ENCODE measurements at regions not wholly inside any gene's neighbourhood (a gene's known extent, or its start where the extent isn't known, plus 50 kb on each side); places are given as distances from the start of the nearest gene placed in this dataset.

- Histone ChIP-seq H3K27ac (ENCODE audit: low read length) (no peak overlapping the region), H3K4me1 (ENCODE audit: control insufficient read depth, insufficient read depth, low read length) (no peaks in the 10 kb centered on the region), H3K9me3 (replicated peaks; ENCODE audit: control insufficient read depth, low read depth, low read length) (no peaks in the 10 kb centered on the region), H3K36me3 (ENCODE audit: control insufficient read depth, insufficient read depth, low read length) (no peaks in the 10 kb centered on the region), H3K27me3 (ENCODE audit: control insufficient read depth, insufficient read depth, low read length) (no peaks in the 10 kb centered on the region), H3K4me3 (ENCODE audit: low read length) (no peak overlapping the region)
- WGBS (ENCODE audit: insufficient coverage) = 60% methylated on average over 1 of the region's 6 CpGs
- no peak for DNase-seq
Measured at GRCh38 chr3:189496375-189497138, 134.6 kb upstream of the TP63 start.

- DNase-seq = no peak
- WGBS (ENCODE audit: insufficient coverage) = no CpG with 5 or more reads among the region's 4 CpGs
- Histone ChIP-seq H3K4me3 (ENCODE audit: low read length) (no peak overlapping the region), H3K36me3 (ENCODE audit: control insufficient read depth, insufficient read depth, low read length) (no peaks in the 10 kb centered on the region), H3K27ac (ENCODE audit: low read length) (no peak overlapping the region), H3K9me3 (replicated peaks; ENCODE audit: control insufficient read depth, low read depth, low read length) (no peaks in the 10 kb centered on the region), H3K4me1 (ENCODE audit: control insufficient read depth, insufficient read depth, low read length) (no peaks in the 10 kb centered on the region), H3K27me3 (ENCODE audit: control insufficient read depth, insufficient read depth, low read length) (no peaks in the 10 kb centered on the region)
Measured at GRCh38 chr3:189498995-189499704, 132.0 kb upstream of the TP63 start.

- no peaks in the 10 kb centered on the region for H3K4me1 ChIP-seq (ENCODE audit: control insufficient read depth, insufficient read depth, low read length)
- H3K27me3 ChIP-seq (ENCODE audit: control insufficient read depth, insufficient read depth, low read length) = no peaks in the 10 kb centered on the region
- H3K27ac ChIP-seq (ENCODE audit: low read length) = no peak overlapping the region
- no CpG with 5 or more reads among the region's 4 CpGs for WGBS (ENCODE audit: insufficient coverage)
- H3K4me3 ChIP-seq (ENCODE audit: low read length) = no peak overlapping the region
- H3K36me3 ChIP-seq (ENCODE audit: control insufficient read depth, insufficient read depth, low read length) = no peaks in the 10 kb centered on the region
- no peaks in the 10 kb centered on the region for H3K9me3 ChIP-seq (replicated peaks; ENCODE audit: control insufficient read depth, low read depth, low read length)
- DNase-seq = no peak
Measured at GRCh38 chr3:189500299-189500698, 130.9 kb upstream of the TP63 start.

DNA sequence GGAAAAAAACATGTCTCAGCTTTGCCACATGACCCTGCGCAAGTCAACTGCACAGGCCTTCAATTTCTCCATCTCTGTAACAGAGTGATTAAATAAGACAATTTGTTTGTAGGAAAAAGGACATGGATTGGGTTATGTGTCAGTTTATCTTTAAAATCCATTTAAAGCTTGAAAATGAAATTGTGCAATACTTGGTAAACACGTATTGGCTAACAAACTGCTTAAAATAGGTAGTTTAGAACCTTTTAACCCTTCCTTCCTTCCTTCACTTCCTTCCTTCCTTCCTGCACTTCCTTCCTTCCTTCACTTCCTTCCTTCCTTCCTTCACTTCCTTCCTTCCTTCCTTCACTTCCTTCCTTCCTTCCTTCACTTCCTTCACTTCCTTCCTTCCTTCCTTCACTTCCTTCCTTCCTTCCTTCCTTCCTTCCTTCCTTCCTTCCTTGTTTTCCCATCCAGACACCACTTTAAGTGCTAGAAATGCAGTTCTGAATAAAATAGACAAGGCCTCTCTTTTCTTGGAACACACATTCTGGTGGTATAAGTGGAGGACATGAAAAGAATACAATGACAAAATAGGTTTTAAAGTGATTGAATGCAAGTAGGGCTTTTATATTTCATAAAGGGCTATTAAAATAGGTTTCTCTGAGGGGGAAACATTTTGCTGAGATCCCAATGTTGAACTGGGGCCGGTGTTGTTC, 130.2 kb upstream of the TP63 start:
- 100% methylated on average over 1 of the region's 3 CpGs for WGBS (ENCODE audit: insufficient coverage)
- H3K27ac ChIP-seq (ENCODE audit: low read length) = no peak overlapping the region

DNA sequence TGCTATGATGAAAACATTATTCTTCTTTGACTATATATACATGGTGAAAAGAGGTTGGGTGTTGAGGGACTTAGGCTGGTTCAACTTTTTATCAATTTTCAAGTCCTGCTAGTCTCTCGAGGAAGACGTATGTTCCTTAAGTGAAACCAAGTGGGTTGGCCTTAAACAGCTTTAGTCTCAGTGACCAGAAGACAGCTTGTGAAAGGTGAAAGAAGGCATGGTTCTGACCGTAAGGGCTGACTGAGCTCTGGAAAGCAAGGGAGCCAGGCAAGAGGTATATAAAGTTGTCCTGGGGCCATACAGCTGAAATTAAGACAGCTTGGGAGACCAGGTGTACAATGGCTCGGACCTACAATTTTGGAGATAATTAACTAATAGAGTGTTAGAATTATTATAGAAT, 128.9 kb upstream of the TP63 start:
- Histone ChIP-seq H3K27me3 (ENCODE audit: control insufficient read depth, insufficient read depth, low read length) (no peaks in the 10 kb centered on the region), H3K4me3 (ENCODE audit: low read length) (no peak overlapping the region), H3K4me1 (ENCODE audit: control insufficient read depth, insufficient read depth, low read length) (no peaks in the 10 kb centered on the region), H3K27ac (ENCODE audit: low read length) (no peak overlapping the region), H3K9me3 (replicated peaks; ENCODE audit: control insufficient read depth, low read depth, low read length) (no peaks in the 10 kb centered on the region), H3K36me3 (ENCODE audit: control insufficient read depth, insufficient read depth, low read length) (no peaks in the 10 kb centered on the region)
- 89% methylated on average over 3 of the region's 4 CpGs for WGBS (ENCODE audit: insufficient coverage)
- DNase-seq = no peak

More for the DNA sequence above, 130.2 kb upstream of the TP63 start:
- Histone ChIP-seq H3K36me3 (ENCODE audit: control insufficient read depth, insufficient read depth, low read length) (no peaks in the 10 kb centered on the region), H3K9me3 (replicated peaks; ENCODE audit: control insufficient read depth, low read depth, low read length) (no peaks in the 10 kb centered on the region), H3K4me1 (ENCODE audit: control insufficient read depth, insufficient read depth, low read length) (no peaks in the 10 kb centered on the region), H3K4me3 (ENCODE audit: low read length) (no peak overlapping the region), H3K27me3 (ENCODE audit: control insufficient read depth, insufficient read depth, low read length) (no peaks in the 10 kb centered on the region)
- no peak for DNase-seq

DNA sequence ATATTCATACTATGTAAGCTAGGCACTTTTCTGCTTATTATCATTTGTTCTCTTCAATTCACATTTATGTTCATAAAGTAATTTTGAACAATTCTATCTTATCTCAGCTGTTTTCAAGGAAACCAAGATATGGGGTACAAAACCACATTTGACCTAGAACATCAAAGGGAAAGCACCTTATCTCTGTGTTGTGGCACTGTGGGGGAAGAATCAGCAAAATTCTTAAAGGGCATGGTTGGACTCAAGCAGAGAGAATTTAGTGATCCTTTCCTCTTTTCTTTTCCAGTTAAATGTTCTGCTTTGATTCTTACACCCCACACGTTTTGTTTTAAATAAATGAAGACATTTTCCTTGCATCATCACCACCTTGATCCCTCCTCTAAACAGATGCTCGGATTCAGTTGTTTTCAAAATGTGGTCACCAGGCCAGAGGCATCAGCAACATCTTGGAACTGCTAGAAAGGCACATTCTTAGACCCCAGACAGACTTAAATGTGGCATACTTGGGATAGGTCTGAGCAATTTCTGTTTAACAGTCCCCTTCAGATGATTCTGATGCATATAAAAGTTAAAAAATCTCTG, 128.4 kb upstream of the TP63 start:
- no peaks in the 10 kb centered on the region for H3K36me3 ChIP-seq (ENCODE audit: control insufficient read depth, insufficient read depth, low read length)
- DNase-seq = no peak
- H3K9me3 ChIP-seq (replicated peaks; ENCODE audit: control insufficient read depth, low read depth, low read length) = no peaks in the 10 kb centered on the region
- no peaks in the 10 kb centered on the region for H3K27me3 ChIP-seq (ENCODE audit: control insufficient read depth, insufficient read depth, low read length)
- H3K4me3 ChIP-seq (ENCODE audit: low read length) = no peak overlapping the region
- H3K4me1 ChIP-seq (ENCODE audit: control insufficient read depth, insufficient read depth, low read length) = no peaks in the 10 kb centered on the region
- 40% methylated on average over 1 of the region's 2 CpGs for WGBS (ENCODE audit: insufficient coverage)
- no peak overlapping the region for H3K27ac ChIP-seq (ENCODE audit: low read length)

- Histone ChIP-seq H3K27me3 (ENCODE audit: control insufficient read depth, insufficient read depth, low read length) (no peaks in the 10 kb centered on the region), H3K36me3 (ENCODE audit: control insufficient read depth, insufficient read depth, low read length) (no peaks in the 10 kb centered on the region), H3K4me3 (ENCODE audit: low read length) (no peak overlapping the region), H3K27ac (ENCODE audit: low read length) (no peak overlapping the region), H3K4me1 (ENCODE audit: control insufficient read depth, insufficient read depth, low read length) (no peaks in the 10 kb centered on the region), H3K9me3 (replicated peaks; ENCODE audit: control insufficient read depth, low read depth, low read length) (no peaks in the 10 kb centered on the region)
- no peak for DNase-seq
Measured at GRCh38 chr3:189507856-189508255, 123.3 kb upstream of the TP63 start.

GRCh38 chr3:189508784-189509501, 122.2 kb upstream of the TP63 start:
- Histone ChIP-seq H3K4me3 (ENCODE audit: low read length) (no peak overlapping the region), H3K4me1 (ENCODE audit: control insufficient read depth, insufficient read depth, low read length) (no peaks in the 10 kb centered on the region), H3K36me3 (ENCODE audit: control insufficient read depth, insufficient read depth, low read length) (no peaks in the 10 kb centered on the region), H3K27ac (ENCODE audit: low read length) (no peak overlapping the region), H3K9me3 (replicated peaks; ENCODE audit: control insufficient read depth, low read depth, low read length) (no peaks in the 10 kb centered on the region), H3K27me3 (ENCODE audit: control insufficient read depth, insufficient read depth, low read length) (no peaks in the 10 kb centered on the region)
- WGBS (ENCODE audit: insufficient coverage) = no CpG with 5 or more reads among the region's 3 CpGs
- DNase-seq = peak; percentile 16

GRCh38 chr3:189512039-189512438, 119.2 kb upstream of the TP63 start:
- no peaks in the 10 kb centered on the region for H3K27me3 ChIP-seq (ENCODE audit: control insufficient read depth, insufficient read depth, low read length)
- H3K27ac ChIP-seq (ENCODE audit: low read length) = no peak overlapping the region
- no peak for DNase-seq
- H3K4me1 ChIP-seq (ENCODE audit: control insufficient read depth, insufficient read depth, low read length) = no peaks in the 10 kb centered on the region
- no peaks in the 10 kb centered on the region for H3K9me3 ChIP-seq (replicated peaks; ENCODE audit: control insufficient read depth, low read depth, low read length)
- WGBS (ENCODE audit: insufficient coverage) = no CpG with 5 or more reads among the region's 1 CpG
- no peak overlapping the region for H3K4me3 ChIP-seq (ENCODE audit: low read length)
- no peaks in the 10 kb centered on the region for H3K36me3 ChIP-seq (ENCODE audit: control insufficient read depth, insufficient read depth, low read length)

DNA sequence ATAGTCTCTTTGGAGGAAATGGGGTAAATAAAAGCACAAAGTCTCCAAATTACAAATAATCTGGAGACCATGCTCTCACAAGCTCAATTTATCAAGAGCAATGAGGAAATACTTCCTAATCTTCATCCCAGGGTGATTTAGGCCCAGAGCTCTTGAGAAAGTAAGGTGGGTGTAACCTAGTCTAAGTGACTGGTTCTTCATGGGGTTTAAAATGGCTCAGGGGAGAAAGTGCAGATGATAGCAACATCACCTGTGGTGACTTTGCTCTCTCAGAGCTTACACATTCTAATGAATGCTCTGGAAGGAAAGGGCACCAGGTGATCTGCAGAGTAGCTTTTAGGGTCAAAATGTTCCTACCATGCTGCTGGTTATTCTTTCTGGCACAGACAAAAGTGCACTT, 118.4 kb upstream of the TP63 start:
- Histone ChIP-seq H3K4me1 (ENCODE audit: control insufficient read depth, insufficient read depth, low read length) (no peaks in the 10 kb centered on the region), H3K9me3 (replicated peaks; ENCODE audit: control insufficient read depth, low read depth, low read length) (peaks cover 2% of the 10 kb centered on the region), H3K36me3 (ENCODE audit: control insufficient read depth, insufficient read depth, low read length) (no peaks in the 10 kb centered on the region), H3K27me3 (ENCODE audit: control insufficient read depth, insufficient read depth, low read length) (no peaks in the 10 kb centered on the region), H3K27ac (ENCODE audit: low read length) (no peak overlapping the region), H3K4me3 (ENCODE audit: low read length) (no peak overlapping the region)
- DNase-seq = no peak
